Suprapubic skin (tissue), 4 donors: ENCODE measurements at regions not wholly inside any gene's neighbourhood (a gene's known extent, or its start where the extent isn't known, plus 50 kb on each side); places are given as distances from the start of the nearest gene placed in this dataset.
"Not testable (repeated sequence)": the region's sequence is repeated elsewhere in the genome, so short reads cannot be mapped to it uniquely, and the experiment has no call there.

ENCODE experiments used
- DNase-seq, 2 donors: peaks; one replicate each; pipeline ENCODE4 v3.0.0-alpha.2; 2019; ENCODE audit warnings: low spot score in 2 of 2
- H3K27ac ChIP-seq: fragments of 200-600 bp; sonication (generic); one replicate; pipeline ENCODE4 v1.5.1; 2019
- H3K27me3 ChIP-seq: fragments of 200-600 bp; sonication (generic); one replicate; pipeline ENCODE4 v1.5.1; 2019
- H3K36me3 ChIP-seq: fragments of 200-600 bp; sonication (generic); one replicate; pipeline ENCODE4 v1.5.1; 2019
- H3K4me1 ChIP-seq: fragments of 200-600 bp; sonication (generic); one replicate; pipeline ENCODE4 v1.5.1; 2019
- H3K4me3 ChIP-seq: fragments of 200-600 bp; sonication (generic); one replicate; pipeline ENCODE4 v1.5.1; 2019; ENCODE audit warnings: mild to moderate bottlenecking
- H3K9me3 ChIP-seq: fragments of 200-600 bp; sonication (generic); one replicate; pipeline ENCODE4 v1.5.1; 2019
- EP300 ChIP-seq: sonication (generic); formaldehyde crosslinking; IDR thresholded peaks from one replicate; pipeline ENCODE4 v1.6.1; 2017; ENCODE audit warnings: antibody characterized with exemption
- POLR2A ChIP-seq, 2 donors: fragments of 450-650 bp; IDR thresholded peaks; one replicate each; pipeline ENCODE4 v1.6.1; 2017; ENCODE audit warnings: antibody characterized with exemption in 2 of 2, mild to moderate bottlenecking in 2 of 2, moderate library complexity in 2 of 2
- POLR2AphosphoS5 ChIP-seq, 3 donors: sonication (generic); formaldehyde crosslinking; IDR thresholded peaks; one replicate each; pipeline ENCODE4 v1.6.1; 2017; ENCODE audit warnings: antibody characterized with exemption in 3 of 3
- WGBS: methylation state at CpG from one replicate; pipeline ENCODE4 v1.1.5; 2018; 5-methylcytosine and 5-hydroxymethylcytosine counted together
- TF ChIP-seq, protein P1 (sequence below), 2 donors: fragments of 200-600 bp in 1 of 2; fragments of 450-650 bp in 1 of 2; sonication (generic) in 1 of 2; IDR thresholded peaks; one replicate each; pipeline ENCODE4 v1.5.1; 2016 to 2019; ENCODE audit warnings: antibody characterized with exemption in 2 of 2, mild to moderate bottlenecking in 1 of 2, moderate library complexity in 1 of 2

DNA sequence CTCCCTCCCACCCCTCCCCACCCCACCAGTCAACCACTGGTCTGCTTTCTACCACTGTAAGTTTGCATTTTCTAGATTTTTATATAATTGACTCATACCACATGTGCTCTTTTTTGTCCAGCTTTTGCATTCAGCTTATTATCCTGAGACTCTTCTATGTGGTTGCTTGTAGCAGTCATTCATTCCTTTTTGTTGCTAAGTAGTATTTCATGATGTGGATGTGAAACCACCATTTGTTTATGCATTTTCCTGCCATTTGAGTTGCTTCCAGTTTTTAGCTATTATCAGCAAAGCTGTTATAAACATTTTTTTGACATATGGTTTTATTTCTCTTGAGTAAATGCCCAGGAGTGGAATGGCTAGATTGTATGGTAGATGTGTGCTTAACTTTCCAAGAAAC is 77.0 kb upstream of the FGF3 start:
- no peaks in the 10 kb centered on the region for H3K4me1 ChIP-seq
- TF ChIP-seq POLR2A (IDR thresholded peaks at IDR 0.05) (no peak), POLR2AphosphoS5 (IDR thresholded peaks at IDR 0.05) (no peak), EP300 (no peak)
- TF ChIP-seq, protein P1, sequence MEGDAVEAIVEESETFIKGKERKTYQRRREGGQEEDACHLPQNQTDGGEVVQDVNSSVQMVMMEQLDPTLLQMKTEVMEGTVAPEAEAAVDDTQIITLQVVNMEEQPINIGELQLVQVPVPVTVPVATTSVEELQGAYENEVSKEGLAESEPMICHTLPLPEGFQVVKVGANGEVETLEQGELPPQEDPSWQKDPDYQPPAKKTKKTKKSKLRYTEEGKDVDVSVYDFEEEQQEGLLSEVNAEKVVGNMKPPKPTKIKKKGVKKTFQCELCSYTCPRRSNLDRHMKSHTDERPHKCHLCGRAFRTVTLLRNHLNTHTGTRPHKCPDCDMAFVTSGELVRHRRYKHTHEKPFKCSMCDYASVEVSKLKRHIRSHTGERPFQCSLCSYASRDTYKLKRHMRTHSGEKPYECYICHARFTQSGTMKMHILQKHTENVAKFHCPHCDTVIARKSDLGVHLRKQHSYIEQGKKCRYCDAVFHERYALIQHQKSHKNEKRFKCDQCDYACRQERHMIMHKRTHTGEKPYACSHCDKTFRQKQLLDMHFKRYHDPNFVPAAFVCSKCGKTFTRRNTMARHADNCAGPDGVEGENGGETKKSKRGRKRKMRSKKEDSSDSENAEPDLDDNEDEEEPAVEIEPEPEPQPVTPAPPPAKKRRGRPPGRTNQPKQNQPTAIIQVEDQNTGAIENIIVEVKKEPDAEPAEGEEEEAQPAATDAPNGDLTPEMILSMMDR (IDR thresholded peaks at IDR 0.05), result no peak
- no peak overlapping the region for H3K27ac ChIP-seq
- H3K36me3 ChIP-seq, result no peaks in the 10 kb centered on the region
- no peaks in the 10 kb centered on the region for H3K9me3 ChIP-seq
- H3K4me3 ChIP-seq, result no peak overlapping the region
- peaks cover 66% of the 10 kb centered on the region for H3K27me3 ChIP-seq
- DNase-seq, result no peak

DNA sequence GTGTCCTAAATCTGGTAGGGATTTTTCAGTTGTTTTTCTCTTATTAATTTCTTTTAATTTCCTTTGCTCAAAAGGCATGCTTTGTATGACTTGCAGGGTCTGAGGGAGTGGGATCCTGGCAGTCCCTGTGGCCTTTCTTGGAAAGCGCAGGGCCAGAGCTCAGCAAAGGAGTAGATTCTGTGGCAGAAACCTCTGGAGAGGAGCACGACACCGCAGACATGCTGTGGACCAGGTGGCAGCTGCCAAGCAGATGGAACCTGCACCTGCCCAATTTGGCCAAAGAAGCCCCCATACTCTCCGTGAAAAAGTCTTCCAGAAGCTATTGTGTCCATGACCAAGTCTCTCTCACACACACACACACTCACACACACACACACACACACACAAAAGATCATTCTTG is 78.9 kb upstream of the FGF3 start:
- Histone ChIP-seq H3K27ac (no peak overlapping the region), H3K36me3 (no peaks in the 10 kb centered on the region), H3K9me3 (no peaks in the 10 kb centered on the region), H3K4me3 (no peak overlapping the region), H3K27me3 (peaks cover 49% of the 10 kb centered on the region), H3K4me1 (no peaks in the 10 kb centered on the region)
- TF ChIP-seq POLR2AphosphoS5 (IDR thresholded peaks at IDR 0.05) (no peak), EP300 (no peak), POLR2A (IDR thresholded peaks at IDR 0.05) (no peak)
- TF ChIP-seq, protein P1 (IDR thresholded peaks at IDR 0.05), result no peak
- no peak for DNase-seq
- 82% methylated on average over 3 of the region's 4 CpGs for WGBS

GRCh38 chr11:69899957-69900821 is 81.0 kb upstream of the FGF3 start:
- TF ChIP-seq POLR2AphosphoS5 (IDR thresholded peaks at IDR 0.05) (no peak), EP300 (no peak), POLR2A (IDR thresholded peaks at IDR 0.05) (no peak)
- TF ChIP-seq, protein P1 (IDR thresholded peaks at IDR 0.05), result no peak
- no peaks in the 10 kb centered on the region for H3K36me3 ChIP-seq
- H3K9me3 ChIP-seq, result no peaks in the 10 kb centered on the region
- no peak for DNase-seq
- peaks cover 37% of the 10 kb centered on the region for H3K27me3 ChIP-seq
- WGBS, result 58% methylated on average over 9 of the region's 9 CpGs
- H3K27ac ChIP-seq, result no peak overlapping the region
- H3K4me1 ChIP-seq, result no peaks in the 10 kb centered on the region
- no peak overlapping the region for H3K4me3 ChIP-seq

DNA sequence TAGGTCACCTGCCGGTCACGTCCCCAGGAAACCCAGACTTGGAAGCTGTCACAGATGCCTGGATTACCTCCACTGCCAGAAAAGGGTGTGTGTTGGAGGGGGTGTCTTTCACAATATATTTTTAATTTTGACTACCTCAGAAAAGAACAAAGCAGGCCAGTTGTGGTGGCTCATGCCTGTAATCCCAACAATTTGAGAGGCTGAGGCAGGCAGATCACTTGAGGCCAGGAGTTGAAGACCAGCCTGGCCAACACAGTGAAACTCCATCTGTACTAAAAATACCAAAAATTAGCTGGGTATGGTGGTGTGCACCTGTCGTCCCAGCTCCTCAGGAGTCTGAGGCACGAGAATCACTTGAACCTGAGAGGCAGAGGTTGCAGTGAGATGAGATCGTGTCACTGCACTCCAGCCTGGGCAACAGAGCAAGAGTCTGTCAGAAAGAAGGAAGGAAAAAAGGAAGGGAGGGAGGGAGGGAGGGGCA is 81.6 kb upstream of the FGF3 start:
- not testable (repeated sequence) for H3K27ac ChIP-seq, H3K4me1 ChIP-seq, H3K36me3 ChIP-seq, H3K4me3 ChIP-seq, DNase-seq, H3K9me3 ChIP-seq
- peaks cover 37% of the 10 kb centered on the region for H3K27me3 ChIP-seq
- WGBS, result 65% methylated on average over 5 of the region's 5 CpGs

- H3K4me3 ChIP-seq, result no peak overlapping the region
- 90% methylated on average over 12 of the region's 12 CpGs for WGBS
- no peak overlapping the region for H3K27ac ChIP-seq
- H3K36me3 ChIP-seq, result no peaks in the 10 kb centered on the region
- no peaks in the 10 kb centered on the region for H3K9me3 ChIP-seq
- TF ChIP-seq EP300, result no peak
- TF ChIP-seq, protein P1 (IDR thresholded peaks at IDR 0.05), result no peak
- TF ChIP-seq POLR2AphosphoS5 (IDR thresholded peaks at IDR 0.05), result no peak
- no peak for TF ChIP-seq POLR2A (IDR thresholded peaks at IDR 0.05)
- no peaks in the 10 kb centered on the region for H3K4me1 ChIP-seq
- no peak for DNase-seq
- H3K27me3 ChIP-seq, result peaks cover 39% of the 10 kb centered on the region
Observed at GRCh38 chr11:69902337-69902736, 83.1 kb upstream of the FGF3 start.
